Mammary epithelial cell (primary cell): ENCODE measurements at regions not wholly inside any gene's neighbourhood (a gene's known extent, or its start where the extent isn't known, plus 50 kb on each side); places are given as distances from the start of the nearest gene placed in this dataset.

Experiments used
- EZH2 ChIP-seq: IDR thresholded peaks from 2 replicates; pipeline ENCODE4 v1.6.1; 2012; ENCODE audit warnings: low read length, inconsistent platforms, borderline replicate concordance
- TF ChIP-seq, protein P1 (sequence below), 2 donors: IDR thresholded peaks in 1 of 2; conservative IDR thresholded peaks in 1 of 2; 2 replicates each; pipeline ENCODE4 v1.5.1; 2011 to 2012; ENCODE audit warnings: inconsistent platforms in 2 of 2, low read length in 2 of 2, mild to moderate bottlenecking in 2 of 2, control low read depth in 1 of 2, low read depth in 1 of 2; ENCODE audit not compliant: insufficient read depth in 1 of 2; ENCODE audit errors: extremely low read depth in 1 of 2

DNA sequence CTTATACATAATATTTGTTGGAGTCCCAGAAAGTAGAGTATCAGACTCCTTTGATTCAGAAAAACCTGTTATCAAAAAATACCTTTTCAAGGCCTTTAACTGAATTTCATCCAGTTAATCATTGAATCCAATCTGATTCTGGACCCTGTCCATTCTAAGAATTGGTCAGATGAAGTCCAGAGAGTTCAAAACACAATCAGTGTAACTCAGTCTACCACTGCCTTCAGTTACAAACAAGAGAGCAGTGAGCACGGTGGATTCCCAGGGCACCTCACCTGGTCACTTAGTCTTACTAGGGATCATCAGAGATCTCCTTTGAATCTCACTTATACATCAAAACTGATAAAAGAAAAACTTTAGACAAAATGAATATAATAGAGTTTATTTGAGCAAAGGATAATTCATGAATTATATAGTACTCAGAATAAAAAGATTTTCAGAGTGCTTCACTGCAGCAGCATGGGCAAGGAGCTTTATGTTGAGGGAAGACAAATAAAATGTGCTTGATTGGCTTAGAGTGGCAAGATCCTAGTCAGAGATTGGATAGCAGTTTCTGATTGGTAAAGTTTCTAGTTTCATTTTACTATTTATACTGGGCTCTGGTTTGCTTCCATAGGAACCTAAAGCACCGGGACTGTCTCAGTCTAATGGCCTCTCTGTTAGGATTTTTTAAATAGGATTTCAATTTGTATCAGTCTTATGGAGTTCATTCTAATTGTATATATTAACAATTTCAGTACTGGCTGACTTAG, 474.9 kb upstream of the GOLIM4 start:
- TF ChIP-seq, protein P1, sequence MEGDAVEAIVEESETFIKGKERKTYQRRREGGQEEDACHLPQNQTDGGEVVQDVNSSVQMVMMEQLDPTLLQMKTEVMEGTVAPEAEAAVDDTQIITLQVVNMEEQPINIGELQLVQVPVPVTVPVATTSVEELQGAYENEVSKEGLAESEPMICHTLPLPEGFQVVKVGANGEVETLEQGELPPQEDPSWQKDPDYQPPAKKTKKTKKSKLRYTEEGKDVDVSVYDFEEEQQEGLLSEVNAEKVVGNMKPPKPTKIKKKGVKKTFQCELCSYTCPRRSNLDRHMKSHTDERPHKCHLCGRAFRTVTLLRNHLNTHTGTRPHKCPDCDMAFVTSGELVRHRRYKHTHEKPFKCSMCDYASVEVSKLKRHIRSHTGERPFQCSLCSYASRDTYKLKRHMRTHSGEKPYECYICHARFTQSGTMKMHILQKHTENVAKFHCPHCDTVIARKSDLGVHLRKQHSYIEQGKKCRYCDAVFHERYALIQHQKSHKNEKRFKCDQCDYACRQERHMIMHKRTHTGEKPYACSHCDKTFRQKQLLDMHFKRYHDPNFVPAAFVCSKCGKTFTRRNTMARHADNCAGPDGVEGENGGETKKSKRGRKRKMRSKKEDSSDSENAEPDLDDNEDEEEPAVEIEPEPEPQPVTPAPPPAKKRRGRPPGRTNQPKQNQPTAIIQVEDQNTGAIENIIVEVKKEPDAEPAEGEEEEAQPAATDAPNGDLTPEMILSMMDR (conservative IDR thresholded peaks at IDR 0.05 in 1 of 2, IDR thresholded peaks at IDR 0.05 in 1 of 2; ENCODE audit: extremely low read depth in 1 of 2, insufficient read depth in 1 of 2, low read depth in 1 of 2, low read length in 2 of 2) = no peak
- no peak for TF ChIP-seq EZH2
